G401.6 (cell line): ENCODE measurements at regions not wholly inside any gene's neighbourhood (a gene's known extent, or its start where the extent isn't known, plus 50 kb on each side); places are given as distances from the start of the nearest gene placed in this dataset.

Experiments used
- FAIRE-seq: peaks from 2 replicates; lab custom pipeline; 2012; peaks lifted over from hg19 to GRCh38; lab: Jason Lieb, UNC

DNA sequence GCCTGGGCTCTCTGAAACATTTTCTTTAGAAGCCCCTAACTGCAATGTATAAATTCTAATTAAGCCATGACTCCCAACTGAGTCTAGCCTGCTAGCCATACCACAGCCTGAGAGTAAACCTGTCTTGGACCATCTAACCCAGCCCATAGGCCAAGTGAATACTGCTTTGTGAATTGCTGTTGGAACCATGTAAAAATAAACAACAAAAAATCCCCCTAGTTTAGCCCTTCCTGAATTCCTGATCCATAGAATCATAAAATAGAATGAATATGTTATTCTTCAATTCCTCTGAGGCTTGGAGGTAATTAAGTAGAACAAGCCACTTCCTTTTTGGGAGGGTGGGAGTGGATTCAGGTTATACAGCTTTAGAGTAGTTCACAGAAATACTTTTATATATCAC, 1496.4 kb downstream of the MRPL39 start:
- no peak for FAIRE-seq

DNA sequence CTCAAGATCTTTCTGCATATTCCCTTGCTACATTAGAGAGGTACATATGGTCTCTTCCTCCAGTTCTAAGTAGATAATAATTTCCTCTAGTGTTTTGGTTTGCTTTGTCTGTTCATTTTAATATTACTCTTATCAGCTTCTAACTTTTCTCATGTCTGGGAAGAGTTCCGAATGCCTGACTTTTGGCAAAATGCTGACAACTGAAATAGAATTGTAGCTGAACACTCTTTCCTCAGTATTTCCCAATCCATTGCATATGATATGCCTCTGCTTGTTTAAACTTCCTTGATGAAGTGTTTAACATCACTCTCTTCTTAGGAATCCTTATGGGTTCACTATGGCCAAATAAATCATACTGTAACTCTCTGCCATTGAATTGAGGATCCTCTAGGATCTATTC, 1510.1 kb downstream of the MRPL39 start:
- FAIRE-seq, result no peak

DNA sequence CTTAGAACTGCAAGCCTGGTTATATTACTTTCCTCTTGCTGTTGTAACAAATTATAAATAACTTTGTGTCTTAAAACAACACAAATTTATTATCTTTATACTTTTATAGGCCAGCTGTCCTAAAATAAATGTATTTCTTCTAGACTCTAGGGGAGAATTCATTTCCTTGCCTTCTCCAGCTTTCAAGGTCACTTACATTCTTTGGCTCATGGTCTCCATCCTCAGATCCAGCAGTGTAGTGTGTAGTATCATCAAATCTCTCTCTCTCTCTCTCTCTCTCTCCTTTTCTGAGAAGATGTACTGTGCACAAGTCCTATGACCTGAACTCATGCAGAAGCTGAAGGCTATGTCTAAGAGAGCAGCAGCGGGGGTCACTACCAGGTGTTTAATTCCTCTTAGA, 1510.6 kb downstream of the MRPL39 start:
- no peak for FAIRE-seq

DNA sequence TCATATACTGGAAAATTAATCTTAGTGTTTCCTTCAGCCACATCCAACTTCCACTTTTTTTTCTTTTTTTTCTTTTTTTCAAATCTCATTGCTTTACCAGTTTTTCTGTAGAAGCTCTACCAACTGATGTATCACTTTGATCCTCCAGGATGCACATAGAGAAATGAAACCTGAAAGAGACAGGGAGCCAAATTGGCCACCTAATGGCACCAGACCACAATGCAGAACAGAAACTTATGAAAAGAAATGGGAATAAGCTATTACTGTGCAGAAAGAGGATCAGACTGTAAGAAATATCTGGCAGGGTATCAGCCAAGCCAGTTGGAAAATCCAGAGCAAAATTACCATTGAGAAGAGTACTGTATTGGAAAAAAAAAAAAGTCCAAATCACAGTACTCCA, 1514.2 kb downstream of the MRPL39 start:
- no peak for FAIRE-seq

DNA sequence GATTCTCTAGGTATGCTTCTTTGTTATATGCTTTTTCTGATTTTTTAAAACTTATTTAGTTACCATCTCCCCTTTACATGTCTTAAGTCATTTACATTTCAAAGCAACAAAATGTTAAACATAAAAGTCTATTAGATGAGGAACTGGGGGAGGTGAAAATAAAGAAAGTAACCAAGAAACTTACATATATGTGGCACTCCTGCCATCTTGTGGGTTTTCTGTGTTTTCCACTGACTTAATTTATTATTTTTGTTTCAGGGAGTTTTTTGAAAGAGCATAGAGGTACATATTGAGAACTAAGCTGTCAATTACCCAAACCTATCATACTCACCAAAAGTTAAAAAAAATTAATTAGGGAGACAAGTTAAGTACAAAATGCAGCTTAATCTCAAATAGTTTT, 1531.1 kb downstream of the MRPL39 start:
- FAIRE-seq, result no peak

DNA sequence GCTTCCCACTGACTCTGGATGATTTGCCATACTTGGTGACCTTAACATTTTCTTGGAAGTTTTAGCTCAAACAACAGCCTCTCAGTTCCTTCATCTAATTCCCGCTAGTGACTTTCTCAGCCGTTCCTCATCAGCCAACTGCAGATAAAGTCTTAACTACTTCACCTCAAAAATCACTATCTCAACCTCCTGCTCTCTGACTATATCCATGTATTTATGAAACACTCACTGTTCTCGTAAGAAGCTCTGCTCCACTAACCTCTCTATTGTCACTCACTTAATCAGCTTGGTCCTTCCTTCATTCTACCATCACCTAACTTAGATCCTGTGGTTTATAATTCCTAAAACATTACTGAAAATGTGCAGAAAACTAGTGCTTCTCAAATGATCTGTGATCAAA, 1551.6 kb downstream of the MRPL39 start:
- FAIRE-seq, result no peak

DNA sequence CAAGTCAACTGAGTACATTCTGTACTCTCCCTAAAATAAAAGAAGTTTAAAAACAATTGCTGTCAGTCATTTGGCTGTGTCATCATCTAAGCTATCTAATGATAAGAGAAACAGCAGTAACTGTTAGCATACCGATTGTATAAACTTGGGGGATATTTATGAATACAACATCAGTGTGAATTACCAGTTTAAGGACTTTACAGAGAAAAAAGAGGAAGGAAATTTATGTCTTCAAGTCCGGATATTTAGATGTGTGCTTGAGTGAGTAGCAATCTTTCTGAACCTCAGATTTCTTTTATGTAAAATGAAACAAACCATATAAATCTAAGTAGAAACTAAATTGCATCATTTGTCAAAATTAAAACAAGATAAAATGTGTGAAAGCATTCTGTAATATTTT, 1557.0 kb downstream of the MRPL39 start:
- FAIRE-seq, result no peak

DNA sequence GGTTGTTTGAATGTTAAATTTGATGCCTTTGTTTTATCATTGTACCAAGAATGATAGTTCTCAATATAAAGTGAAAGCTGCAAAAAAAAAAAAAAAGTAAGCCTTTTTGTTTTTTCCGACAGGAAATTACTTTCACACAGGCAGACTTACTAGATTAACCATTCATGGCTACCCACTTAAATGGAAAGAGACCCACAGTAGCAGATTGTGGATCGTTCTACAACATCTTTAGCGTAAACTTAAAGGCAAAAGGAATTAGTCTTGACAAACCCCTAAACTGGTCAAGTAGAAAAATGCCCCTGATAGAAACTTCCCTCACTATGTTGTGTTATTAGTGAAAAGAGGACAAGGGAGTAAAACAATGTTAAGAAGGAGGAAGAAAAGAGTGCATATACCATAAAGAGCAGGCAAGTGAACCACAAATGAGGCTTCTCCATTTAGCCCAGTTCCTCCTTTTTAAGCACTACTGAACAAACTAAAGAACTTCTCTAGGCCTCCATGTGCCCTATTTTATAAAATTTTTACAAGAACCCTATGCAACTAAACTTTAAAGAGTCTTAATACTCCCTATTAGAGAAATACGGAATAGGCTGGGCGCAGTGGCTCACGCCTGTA, 1560.3 kb downstream of the MRPL39 start:
- no peak for FAIRE-seq

DNA sequence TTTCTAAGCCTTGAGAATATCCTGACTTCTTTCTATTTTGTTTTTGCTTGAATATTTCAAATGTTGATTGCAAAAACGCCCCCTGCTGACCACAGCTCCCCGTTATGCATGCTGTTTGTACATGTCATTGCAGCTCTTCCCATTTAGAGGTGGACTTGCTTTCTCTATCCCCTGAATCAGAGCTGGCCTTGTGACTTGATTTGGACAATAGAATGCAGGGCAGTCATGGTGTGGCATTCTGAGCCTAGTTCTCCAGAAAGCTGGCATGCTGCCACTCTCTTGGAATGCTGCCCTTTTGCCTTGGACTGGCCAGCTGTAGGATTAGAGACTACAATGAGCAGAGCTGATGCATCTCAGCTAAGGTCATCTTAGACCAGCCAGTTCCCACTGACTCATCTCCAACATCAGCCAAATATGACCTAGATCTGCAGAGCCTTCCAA, 1561.5 kb downstream of the MRPL39 start:
- no peak for FAIRE-seq

DNA sequence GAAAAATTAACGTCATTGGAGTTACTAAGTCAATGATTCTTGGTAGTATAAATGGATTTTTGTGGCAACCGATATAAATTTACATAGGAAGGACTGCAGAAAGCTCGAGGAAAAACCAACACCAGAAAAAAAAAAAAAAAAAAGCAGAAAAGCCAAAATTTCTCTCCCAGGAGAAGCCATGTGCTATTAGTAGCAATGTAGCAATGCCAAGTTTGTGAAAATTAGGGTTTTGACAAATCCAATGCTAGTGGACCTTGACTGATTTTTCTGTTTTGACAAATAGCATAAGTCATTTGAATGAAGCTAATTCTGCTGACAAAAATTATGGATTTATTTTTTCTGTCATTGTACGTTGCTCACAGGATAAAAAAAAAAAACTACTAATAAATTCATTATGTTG, 1561.9 kb downstream of the MRPL39 start:
- no peak for FAIRE-seq

DNA sequence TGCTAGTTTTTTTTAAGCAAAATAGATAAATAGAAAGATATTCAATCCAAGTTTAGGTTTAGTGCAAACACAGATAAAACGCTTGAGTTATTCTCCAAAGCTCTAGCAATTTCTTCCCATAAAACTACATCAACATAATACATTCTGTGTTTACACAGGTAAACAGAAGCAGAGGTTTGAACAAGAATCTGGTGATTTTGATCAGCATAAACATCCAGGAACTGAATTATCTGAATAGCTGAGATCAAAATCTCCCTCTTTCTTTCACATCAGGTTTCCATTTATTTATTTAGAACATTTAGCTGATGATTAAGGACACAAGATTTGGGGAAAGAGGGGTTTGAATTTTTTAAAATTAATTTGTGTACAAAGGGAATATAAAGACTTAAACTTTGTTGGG, 1564.6 kb downstream of the MRPL39 start:
- FAIRE-seq, result no peak

DNA sequence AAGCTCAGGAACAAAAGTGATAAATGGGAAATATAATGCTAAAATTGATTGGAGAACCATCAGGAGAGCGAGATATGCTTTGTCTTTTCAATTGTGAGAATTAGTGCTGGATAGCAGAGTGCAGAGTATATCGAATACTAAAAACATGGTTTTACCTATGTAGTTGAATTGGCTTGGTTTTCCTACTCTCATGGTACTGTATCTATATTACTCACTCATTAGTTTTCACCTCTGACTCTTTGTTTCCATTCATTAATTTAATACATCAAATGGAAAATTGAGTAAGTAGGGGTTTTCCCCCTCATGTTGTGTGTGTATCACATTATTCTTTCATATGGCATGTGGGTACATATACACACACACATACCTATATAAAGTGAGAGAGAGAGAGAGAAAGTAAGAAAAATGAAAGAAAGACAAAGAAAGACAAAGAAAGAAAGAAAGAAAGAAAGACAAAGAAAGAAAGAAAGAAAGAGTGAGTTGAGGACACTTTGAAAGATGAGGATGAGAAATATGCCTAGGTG, 1574.5 kb downstream of the MRPL39 start:
- FAIRE-seq, result no peak

DNA sequence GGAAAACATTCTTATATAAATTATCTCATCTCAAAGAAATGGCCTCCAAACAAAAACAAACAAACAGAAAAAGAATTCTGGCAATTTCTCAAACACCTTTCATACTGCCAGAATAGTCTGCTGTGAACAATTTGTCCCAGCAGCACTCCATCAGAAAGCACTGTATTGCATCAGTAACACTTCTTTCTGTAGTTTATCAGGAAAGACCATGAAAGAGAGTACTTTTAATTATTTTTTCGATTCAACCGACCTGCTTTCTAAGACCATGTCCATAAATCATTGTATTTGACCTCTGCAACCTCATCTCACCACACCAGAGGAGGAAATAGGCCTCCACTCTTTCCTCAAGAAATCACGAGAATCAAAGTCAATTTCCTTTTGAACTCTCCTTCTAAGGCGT, 1579.9 kb downstream of the MRPL39 start:
- no peak for FAIRE-seq

DNA sequence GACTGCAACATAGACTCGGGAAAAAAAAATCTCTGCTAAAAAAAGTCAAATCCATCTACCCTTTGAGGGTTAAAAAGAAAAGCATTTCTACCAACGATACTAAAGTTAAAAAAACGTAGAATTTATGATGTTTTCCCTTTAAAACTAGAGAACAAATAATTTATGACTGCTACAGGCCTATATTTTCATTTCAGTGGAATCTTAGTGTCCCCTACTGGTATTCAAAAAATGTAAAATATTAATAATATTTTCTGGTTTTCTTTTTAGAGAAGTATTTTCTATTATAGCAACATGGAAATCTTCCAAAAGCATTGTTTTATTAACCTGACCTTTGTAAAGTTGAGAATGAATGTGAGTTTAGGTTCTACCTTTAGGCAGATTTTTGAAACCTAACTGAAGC, 1582.2 kb downstream of the MRPL39 start:
- FAIRE-seq, result no peak

DNA sequence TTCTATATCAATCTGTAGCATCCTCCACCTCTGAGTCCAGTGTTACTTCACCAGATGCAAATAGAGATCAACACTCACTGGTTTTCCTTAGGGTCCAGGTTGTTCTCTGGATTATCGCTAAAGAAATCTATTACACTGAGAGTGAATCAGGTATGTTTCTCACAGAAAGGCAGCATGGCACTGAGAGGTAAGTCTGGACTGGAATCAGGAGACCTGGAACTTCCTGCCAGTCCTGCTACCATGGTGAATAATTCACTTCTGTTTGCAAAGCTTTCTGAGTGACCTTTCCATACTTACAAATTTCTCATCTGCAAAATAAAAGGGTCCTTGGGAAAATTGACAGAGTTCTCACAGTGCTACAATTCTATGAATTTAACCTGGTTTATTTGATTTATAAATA, 1583.3 kb downstream of the MRPL39 start:
- no peak for FAIRE-seq

DNA sequence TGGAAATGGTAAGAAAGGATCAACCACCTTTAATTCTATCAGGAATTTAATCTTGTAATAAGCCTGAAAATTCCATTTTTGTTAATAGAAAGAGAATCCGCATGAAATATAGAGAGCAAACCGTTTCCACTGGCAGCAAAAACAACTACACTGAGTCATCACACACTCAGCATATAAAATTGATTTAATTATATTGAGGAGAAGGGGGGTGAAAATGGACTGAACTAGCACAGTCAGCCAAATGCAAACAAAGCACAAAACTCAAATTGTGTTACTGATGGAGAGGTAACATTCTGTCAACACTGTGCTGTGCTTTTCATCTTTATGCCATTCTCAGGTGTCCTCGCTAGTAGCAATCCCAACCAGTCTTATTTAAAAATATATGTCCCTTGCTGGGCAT, 1583.9 kb downstream of the MRPL39 start:
- no peak for FAIRE-seq

DNA sequence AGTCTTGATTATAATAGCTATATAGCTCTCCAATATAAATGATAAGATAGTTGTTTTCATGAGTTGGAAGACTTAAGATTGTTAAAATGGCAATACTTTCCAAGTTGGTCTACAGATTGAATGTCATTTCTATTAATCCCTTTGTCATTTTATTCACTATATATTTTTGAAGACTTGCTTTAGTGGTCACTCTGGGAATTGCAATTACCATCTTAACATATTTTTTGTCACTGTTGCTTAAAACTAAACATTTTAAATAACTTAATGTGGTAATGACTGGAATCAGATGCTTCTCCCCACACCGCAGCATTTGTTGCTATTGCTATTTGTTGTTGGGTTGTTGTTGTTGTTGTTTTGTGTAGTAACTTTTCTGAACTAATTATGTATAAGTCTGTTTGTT, 1592.9 kb downstream of the MRPL39 start:
- no peak for FAIRE-seq

DNA sequence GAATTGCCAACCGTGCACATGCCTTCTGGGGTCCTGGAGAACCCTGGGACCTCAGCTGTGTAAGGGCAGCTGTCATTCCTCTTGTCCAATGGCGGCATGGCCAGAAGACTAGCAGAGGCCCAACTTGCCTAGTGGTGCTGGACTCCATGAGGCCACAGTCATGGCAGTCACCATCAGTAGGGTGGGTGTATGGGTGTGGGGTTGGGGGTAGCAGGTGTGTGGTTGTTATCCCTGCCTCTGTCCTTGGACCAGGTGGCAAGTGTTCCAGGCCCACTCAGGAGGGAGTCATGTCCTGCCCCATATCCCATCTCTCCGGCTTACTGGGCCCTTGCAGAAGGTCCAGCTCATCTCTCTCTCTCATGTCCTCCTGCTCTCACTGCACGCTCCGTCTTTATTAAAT, 1596.2 kb downstream of the MRPL39 start:
- no peak for FAIRE-seq

DNA sequence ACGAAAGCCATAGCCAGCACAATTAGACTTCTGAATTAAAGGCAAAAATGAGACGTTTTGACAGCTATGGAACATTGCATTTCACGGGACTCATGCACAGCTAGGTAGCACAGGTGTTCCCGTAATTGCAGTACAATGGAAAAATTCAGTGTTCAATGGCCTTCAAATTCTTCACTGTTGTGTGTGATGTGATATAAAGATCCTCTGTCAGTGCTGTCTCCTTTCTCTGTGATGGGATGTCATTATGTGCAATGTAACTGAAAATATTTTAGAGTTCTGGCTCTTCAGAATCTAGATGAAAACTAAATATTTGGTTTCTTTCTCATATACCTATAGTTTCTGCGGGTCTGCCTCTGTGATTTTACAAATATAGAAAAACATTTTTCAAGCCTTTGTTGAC, 1599.7 kb downstream of the MRPL39 start:
- FAIRE-seq, result no peak

DNA sequence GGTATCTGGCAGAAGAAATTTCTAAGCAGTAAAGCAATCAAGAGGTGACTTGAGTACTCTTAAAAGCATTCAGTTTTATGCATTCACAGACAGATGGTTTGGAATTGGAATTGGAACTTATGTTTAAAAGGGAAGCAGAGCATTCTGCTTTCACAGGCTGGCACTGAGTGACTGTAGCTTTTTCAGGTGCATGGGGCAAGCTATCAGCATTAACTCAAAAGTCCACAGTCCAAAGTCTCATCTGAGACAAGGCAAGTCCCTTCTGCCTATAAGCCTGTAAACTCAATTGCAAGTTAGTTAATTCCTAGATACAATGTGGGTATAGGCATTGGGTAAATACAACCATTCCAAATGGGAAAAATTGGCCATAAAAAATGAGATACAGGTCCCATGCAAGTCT, 1620.3 kb downstream of the MRPL39 start:
- FAIRE-seq, result no peak

DNA sequence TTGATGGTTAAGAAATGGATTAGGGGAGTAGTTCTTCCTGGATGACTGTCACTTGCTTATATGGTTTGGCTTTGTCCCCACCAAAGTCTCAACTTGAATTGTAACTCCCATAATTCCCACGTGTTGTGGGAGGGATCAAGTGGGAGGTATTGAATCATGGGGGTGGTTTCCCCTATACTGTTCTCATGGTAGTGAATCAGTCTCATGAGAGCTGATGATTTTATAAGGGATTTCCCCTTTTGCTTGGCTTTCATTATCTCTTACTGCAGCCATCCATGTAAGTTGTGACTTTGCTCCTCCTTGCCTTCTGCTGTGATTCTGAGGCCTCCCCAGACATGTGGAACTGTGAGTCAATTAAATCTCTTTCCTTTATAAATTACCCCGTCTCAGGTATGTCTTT, 1621.1 kb downstream of the MRPL39 start:
- FAIRE-seq, result no peak

DNA sequence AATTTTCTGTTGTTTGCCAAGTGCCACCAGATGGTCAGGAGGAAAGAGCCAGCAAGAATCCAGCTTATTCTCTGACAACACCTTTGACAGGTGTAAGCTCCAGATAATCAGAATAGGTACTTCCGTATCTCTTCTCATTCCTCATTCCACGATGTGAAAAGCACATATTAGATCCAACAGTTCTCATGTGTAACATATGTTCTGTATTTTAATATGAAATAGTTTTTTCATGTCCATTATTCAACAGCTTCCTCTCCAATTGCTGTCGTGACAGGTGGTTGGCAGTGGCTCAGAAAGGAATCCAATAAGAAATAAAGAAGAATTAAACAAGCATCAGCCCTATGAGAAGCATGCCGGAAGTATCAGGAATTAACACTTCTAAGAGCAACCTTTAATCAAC, 1624.7 kb downstream of the MRPL39 start:
- no peak for FAIRE-seq

DNA sequence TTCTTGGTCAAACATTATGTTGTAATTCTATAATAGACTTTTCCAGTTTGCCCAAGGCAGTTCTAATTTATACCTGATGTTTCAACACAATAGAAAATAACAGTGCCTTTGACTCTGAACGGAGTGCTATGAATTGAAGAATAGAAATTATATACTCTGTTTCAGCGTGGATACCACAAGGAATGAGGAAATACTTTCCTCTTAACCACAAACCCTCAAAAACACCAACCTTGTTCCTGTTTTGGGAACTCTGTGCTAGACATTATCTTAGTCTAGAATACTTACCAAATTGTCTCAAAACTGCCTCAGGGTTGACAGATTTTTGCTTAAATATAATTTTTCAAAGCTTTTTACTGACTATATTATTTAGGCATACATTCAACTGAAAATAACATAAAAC, 1629.3 kb downstream of the MRPL39 start:
- FAIRE-seq, result no peak

DNA sequence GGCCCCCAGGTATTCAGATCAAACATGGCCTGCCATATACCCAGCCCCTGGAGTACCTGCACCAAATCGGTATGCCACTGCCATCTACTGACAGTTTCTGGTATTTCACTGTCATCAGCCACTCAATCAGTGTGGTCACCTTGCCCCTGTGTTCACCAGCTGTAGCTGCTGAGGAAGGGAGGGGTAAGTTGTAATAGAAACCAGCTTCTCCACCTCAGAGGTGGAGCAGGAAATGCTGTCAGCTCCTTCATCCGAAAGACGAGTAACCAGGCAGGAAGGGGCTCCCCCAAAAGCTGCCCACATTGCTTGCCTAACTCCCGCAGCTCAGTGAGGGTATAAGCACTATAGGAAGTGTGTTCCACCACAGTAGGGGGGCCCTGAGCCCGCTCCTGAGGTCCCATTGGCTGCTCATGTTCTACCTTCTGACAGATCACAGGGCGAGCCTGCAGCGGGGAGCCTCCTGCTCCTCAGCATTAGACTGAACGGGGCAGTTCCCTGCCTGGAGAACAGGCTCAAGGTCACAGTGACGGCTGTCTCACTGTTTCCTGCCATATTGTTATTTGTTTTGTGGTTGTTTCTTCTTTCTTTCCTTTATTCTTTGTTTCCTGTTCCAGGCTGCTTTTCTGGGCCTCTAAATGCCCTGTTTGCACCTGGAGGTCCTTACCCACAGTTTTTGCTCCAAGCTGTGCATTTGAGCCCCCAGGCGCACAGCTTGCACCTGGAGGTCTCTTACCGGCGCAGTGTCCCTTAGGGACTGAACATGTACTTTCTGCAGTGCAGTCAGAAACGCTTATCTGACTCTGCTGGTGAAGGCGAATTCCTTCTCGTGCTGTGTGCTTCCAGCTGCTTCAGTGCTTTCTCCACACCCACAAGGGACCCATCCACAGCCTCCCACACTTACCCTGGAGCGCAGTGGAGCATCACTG, 1638.3 kb downstream of the MRPL39 start:
- no peak for FAIRE-seq
